ENCODE measurements at regions not wholly inside any gene's neighbourhood (a gene's known extent, or its start where the extent isn't known, plus 50 kb on each side); places are given as distances from the start of the nearest gene placed in this dataset.

DNA sequence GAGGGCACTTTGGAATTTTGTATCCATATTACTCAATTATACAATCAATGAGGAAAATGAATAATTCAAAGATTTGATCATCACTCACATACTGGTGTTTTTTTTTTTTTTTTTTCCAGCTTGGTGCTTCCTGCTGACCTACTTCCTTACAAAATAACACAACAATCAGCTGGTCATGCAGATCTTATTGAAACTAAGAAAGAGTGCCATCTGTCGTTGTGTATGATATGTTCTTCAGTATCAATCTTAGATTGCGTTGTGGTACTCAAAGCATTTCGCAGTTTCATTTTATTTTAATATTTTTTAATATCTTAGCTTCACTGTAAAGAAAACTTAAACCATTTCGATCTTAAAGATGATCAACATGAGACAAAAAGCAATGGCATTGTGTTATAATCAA, 155.6 kb downstream of the OGFRL1 start:
- Histone ChIP-seq H3K36me3 (replicated peaks in 1 of 2; ENCODE audit: control extremely low read depth in 1 of 2, control insufficient read depth in 1 of 2, extremely low read depth in 1 of 2, insufficient read depth in 2 of 2, low read length in 1 of 2) (no peaks in the 10 kb centered on the region), H3K4me1 (ENCODE audit: control insufficient read depth in 2 of 2, insufficient read depth in 2 of 2, low read length in 2 of 2) (no peaks in the 10 kb centered on the region), H3K9ac (ENCODE audit: low read length) (no peak overlapping the region), H3K27ac (ENCODE audit: low read length in 2 of 2) (no peak overlapping the region), H3K79me2 (ENCODE audit: control insufficient read depth, insufficient read depth, low read length) (no peaks in the 10 kb centered on the region), H2AFZ (ENCODE audit: insufficient read depth, low read depth, low read length, poor library complexity, severe bottlenecking) (no peak overlapping the region), H3K27me3 (replicated peaks in 1 of 4; ENCODE audit: control extremely low read depth in 1 of 4, control insufficient read depth in 3 of 4, insufficient read depth in 4 of 4, low read length in 3 of 4) (no peaks in the 10 kb centered on the region), H3K9me3 (ENCODE audit: control extremely low read depth in 1 of 3, control insufficient read depth in 2 of 3, insufficient read depth in 1 of 3, low read length in 2 of 3) (peaks cover 0 to 4% (median 0%) of the 10 kb centered on the region in 3 donors), H4K20me1 (ENCODE audit: control insufficient read depth, insufficient read depth, low read length, poor library complexity, severe bottlenecking) (no peaks in the 10 kb centered on the region), H3K4me2 (replicated peaks; ENCODE audit: low read depth, low read length, poor library complexity, severe bottlenecking) (no peak overlapping the region), H3K4me3 (ENCODE audit: control extremely low read depth in 1 of 5, extremely low read depth in 1 of 5, insufficient read depth in 1 of 5, low read depth in 2 of 5, low read length in 4 of 5) (no peak overlapping the region)
- Mint-ChIP-seq H3K9me3 (ENCODE audit: insufficient read depth) (peaks cover 5% of the 10 kb centered on the region), H3K4me1 (no peaks in the 10 kb centered on the region), H3K4me3 (no peak overlapping the region), H3K27ac (no peak overlapping the region), H3K27me3 (peaks cover 15% of the 10 kb centered on the region)
- ATAC-seq (ENCODE audit: low read depth) (no peak), DNase-seq (no peak)
- ChIA-PET CTCF (interaction anchor here (0.8 to 1.4 kb wide), 3 partner anchors 21 to 94 kb away, joined by 3 read pairs; no protein-coding TSS in a partner anchor), POLR2A (no interaction called here)
- TF ChIP-seq EZH2 (IDR thresholded peaks at IDR 0.05; ENCODE audit: borderline replicate concordance, insufficient read depth, low read depth, low read length, poor library complexity, severe bottlenecking): no peak
- TF ChIP-seq, protein P1, sequence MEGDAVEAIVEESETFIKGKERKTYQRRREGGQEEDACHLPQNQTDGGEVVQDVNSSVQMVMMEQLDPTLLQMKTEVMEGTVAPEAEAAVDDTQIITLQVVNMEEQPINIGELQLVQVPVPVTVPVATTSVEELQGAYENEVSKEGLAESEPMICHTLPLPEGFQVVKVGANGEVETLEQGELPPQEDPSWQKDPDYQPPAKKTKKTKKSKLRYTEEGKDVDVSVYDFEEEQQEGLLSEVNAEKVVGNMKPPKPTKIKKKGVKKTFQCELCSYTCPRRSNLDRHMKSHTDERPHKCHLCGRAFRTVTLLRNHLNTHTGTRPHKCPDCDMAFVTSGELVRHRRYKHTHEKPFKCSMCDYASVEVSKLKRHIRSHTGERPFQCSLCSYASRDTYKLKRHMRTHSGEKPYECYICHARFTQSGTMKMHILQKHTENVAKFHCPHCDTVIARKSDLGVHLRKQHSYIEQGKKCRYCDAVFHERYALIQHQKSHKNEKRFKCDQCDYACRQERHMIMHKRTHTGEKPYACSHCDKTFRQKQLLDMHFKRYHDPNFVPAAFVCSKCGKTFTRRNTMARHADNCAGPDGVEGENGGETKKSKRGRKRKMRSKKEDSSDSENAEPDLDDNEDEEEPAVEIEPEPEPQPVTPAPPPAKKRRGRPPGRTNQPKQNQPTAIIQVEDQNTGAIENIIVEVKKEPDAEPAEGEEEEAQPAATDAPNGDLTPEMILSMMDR (IDR thresholded peaks at IDR 0.05): no peak
- intact Hi-C loops (cut with micrococcal nuclease): no loop called here
- WGBS (ENCODE audit: insufficient coverage): 100% methylated on average over 1 of the region's 4 CpGs

DNA sequence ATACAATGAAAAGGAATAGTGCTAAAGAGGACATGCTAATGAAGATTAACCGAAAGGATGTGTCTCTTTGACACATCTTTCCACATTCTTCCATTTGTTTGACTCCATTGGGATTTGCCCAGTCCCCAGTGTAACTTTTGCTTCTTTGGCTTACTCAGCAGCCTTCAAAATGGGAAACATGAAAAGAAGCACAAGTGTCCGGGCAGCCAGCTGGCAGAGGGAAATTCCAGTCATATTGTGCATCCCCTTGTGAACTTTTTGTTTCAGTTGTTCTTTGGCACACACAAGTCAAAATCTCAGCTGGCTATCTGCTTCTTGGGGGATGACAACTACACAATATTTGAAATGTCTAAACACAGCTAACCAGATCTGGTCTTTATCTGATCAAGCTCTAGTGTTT, 157.4 kb downstream of the OGFRL1 start:
- DNase-seq: no peak
- 65% methylated on average over 2 of the region's 2 CpGs for WGBS (ENCODE audit: insufficient coverage)
- POLR2A ChIA-PET: no interaction called here
- no peak overlapping the region for H3K9ac ChIP-seq (ENCODE audit: low read length)
- no peaks in the 10 kb centered on the region for H3K27me3 ChIP-seq (replicated peaks in 1 of 4; ENCODE audit: control extremely low read depth in 1 of 4, control insufficient read depth in 3 of 4, insufficient read depth in 4 of 4, low read length in 3 of 4)
- no peaks in the 10 kb centered on the region for H3K4me1 ChIP-seq (ENCODE audit: control insufficient read depth in 2 of 2, insufficient read depth in 2 of 2, low read length in 2 of 2)
- Mint-ChIP-seq H3K9me3 (ENCODE audit: insufficient read depth) (peaks cover 2% of the 10 kb centered on the region), H3K27ac (no peak overlapping the region), H3K4me3 (no peak overlapping the region), H3K27me3 (peaks cover 15% of the 10 kb centered on the region), H3K4me1 (no peaks in the 10 kb centered on the region)
- H3K4me2 ChIP-seq (replicated peaks; ENCODE audit: low read depth, low read length, poor library complexity, severe bottlenecking): no peak overlapping the region
- CTCF ChIA-PET: no interaction called here
- no peaks in the 10 kb centered on the region for H3K79me2 ChIP-seq (ENCODE audit: control insufficient read depth, insufficient read depth, low read length)
- no peak overlapping the region for H2AFZ ChIP-seq (ENCODE audit: insufficient read depth, low read depth, low read length, poor library complexity, severe bottlenecking)
- no peaks in the 10 kb centered on the region for H3K9me3 ChIP-seq (ENCODE audit: control extremely low read depth in 1 of 3, control insufficient read depth in 2 of 3, insufficient read depth in 1 of 3, low read length in 2 of 3)
- H3K36me3 ChIP-seq (replicated peaks in 1 of 2; ENCODE audit: control extremely low read depth in 1 of 2, control insufficient read depth in 1 of 2, extremely low read depth in 1 of 2, insufficient read depth in 2 of 2, low read length in 1 of 2): no peaks in the 10 kb centered on the region
- H3K27ac ChIP-seq (ENCODE audit: low read length in 2 of 2): no peak overlapping the region
- H4K20me1 ChIP-seq (ENCODE audit: control insufficient read depth, insufficient read depth, low read length, poor library complexity, severe bottlenecking): no peaks in the 10 kb centered on the region
- TF ChIP-seq EZH2 (IDR thresholded peaks at IDR 0.05; ENCODE audit: borderline replicate concordance, insufficient read depth, low read depth, low read length, poor library complexity, severe bottlenecking): no peak
- TF ChIP-seq, protein P1 (IDR thresholded peaks at IDR 0.05): no peak
- no peak for ATAC-seq (ENCODE audit: low read depth)
- intact Hi-C loops (cut with micrococcal nuclease): no loop called here
- no peak overlapping the region for H3K4me3 ChIP-seq (ENCODE audit: control extremely low read depth in 1 of 5, extremely low read depth in 1 of 5, insufficient read depth in 1 of 5, low read depth in 2 of 5, low read length in 4 of 5)
